Stimulated activated CD4-positive, alpha-beta T cell treated with anti-CD3 and anti-CD28 coated beads, Interleukin-4, amount 100 ng/mL, for 1 hour (primary cell): ENCODE measurements at regions not wholly inside any gene's neighbourhood (a gene's known extent, or its start where the extent isn't known, plus 50 kb on each side); places are given as distances from the start of the nearest gene placed in this dataset.
"Not testable (repeated sequence)": the region's sequence is repeated elsewhere in the genome, so short reads cannot be mapped to it uniquely, and the experiment has no call there.

Source experiments
- DNase-seq: peaks from one replicate; pipeline ENCODE4 v3.0.0-alpha.2; 2020

DNA sequence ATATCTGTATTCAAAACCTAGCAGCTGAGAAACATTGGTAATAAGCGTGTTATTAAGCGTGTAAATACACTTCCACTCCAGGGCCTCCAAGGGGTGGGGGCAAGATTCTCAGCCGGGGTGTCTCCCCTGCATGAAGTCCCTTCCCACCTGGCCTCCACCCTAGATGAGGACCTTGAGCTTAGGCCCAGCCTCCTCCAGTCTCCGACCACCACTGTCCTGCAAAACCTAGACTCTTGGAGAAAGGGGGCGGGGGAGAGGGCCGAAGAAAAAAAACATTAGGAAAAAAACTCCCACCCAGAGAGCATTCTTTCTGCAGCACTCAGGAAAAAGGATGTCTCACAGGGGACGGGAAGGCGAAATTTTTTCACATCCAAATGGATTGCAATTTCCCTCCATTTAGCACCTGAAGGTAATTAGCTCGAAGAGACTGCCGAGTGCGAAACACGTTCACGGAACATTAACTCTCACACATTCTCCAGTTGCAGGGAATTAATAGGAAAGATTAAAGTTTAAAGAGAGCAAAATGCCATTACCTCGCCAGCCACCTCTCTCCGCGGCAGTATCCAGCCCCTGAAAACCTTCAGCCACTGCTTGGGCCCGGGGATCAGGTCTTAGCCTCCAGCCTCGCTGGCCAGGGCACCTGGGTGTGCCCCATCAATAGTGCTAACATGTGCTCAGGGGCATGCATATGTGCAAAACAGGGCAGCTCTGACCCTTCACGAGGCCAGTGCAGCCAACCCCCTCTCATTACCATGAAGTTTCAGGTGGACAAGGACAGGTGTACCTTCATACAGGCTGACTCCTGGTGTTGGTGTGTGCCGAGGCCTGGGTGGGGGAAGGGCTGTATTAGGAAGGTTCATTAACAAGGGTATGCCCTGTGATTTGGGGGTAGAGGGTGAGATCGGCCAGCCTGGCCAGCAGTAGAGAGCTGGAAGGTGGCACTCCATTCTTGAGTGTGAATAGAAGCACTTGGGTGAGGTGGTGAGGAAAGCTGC is 77.2 kb downstream of the HIF1AN start:
- no peak for DNase-seq

GRCh38 chr10:100613846-100614245 is 78.1 kb downstream of the HIF1AN start:
- DNase-seq = no peak

- DNase-seq = no peak
These were observed 78.8 kb downstream of the HIF1AN start for GRCh38 chr10:100614429-100615095.

- DNase-seq = no peak
These were observed 79.5 kb downstream of the HIF1AN start for GRCh38 chr10:100615241-100615640.

- DNase-seq = no peak
These were observed 80.2 kb downstream of the HIF1AN start for GRCh38 chr10:100615908-100616307.

GRCh38 chr10:100618091-100618615 is 82.4 kb downstream of the HIF1AN start:
- DNase-seq = no peak

DNA sequence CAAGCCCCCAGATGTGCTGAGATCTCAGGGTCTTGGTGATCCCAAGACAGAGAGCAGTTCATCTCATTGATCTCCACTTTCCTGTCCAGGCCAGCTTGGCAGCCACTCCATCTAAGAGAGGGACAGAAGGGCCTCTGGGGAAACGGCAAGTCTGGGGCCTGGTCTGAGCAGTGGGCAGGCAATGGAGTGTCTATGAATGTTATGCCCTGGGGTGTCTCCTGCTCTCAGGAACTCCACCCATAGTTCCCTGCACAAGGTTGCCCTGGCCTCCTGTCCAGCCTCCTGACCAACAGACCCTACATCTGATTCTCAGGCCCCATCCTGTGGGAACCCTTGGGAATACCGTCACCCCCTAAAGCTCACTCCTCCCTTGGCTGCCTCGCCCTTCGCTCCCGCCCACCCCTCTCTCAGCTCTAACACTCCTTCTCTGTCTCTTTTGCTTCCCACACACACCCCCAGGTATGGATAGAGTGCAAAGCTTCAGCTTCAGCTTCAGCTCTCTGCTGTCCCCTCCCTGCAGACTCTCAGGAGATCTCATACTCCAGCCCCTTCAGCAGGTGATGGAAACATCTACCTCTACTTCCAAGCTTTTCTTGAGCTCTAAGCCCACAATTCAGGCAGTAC is 83.0 kb downstream of the HIF1AN start:
- no peak for DNase-seq

DNA sequence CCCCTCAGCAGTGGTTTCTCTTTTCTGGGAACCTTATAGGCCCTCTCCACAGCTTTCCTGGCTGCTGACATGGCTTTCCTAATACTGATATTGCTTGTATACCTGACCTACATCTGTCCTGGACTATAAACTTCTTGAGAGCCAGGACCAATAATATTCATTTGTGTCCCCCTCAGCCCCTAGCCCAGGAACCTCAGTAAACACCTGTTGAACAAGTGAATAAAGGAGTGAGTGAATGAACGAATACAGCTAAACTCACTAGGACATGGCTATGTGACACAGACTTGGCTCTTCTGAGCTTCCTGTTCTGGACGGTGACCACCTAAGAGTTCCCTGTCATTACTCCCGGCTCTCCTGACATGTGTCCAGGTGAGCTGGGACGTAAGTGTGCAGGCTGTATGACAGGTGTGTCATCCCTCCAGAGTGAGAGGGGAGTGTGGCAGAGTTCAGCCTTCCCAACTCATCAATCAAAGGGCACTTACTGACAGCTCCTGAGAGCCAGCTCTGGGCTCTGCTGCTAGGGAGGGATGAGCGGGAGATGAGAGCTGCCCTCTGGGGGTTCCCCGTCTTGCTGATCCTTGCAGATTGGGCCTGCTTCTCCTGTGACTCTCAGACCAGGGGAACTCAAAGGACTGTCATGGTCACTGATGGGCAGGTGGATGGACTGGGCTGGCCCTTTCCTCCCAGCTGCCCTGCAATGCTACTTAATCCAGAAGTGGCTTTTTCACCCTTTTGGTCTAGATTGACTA is 84.5 kb downstream of the HIF1AN start:
- DNase-seq = no peak

DNA sequence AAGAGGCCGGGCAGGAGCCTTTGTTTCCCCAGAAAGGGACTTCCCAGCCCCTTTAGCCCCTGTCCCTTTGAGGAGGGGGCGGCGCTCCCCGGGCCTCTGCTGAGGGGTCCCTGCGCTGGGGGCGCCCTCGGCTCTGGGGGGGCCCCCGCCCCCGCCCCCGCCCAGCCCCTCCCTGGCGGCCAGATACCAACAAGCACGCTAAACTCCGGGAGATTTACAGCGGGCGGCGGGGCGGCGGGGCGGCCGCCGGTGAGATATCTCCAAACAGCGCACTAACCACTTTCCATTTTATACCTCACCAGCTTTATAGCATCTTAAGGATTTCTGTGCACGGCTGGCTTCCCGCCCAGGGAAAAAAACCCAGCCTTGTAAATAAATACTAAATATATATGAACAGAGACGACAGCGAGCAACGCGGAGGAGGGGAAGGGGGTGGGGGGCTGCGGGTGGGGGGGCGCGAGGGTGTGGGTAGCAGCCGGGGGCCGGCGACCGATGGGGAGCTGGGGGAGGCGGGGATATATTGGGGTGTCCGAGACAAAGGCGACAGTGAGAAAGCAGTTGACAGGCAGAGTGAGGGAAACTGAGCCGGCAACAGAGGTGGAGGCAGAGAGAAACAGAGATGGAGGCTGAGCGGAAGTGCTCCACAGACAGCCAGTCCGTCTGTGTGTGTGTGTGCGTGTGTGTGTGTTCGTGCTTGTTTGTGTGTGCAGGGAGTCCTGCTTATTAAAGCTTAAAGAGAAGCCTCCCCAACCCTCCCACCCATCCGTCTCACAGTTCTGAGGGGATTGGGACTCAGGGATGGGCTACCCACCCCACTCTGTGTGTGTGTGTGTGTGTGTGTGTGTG is 85.8 kb downstream of the HIF1AN start:
- peak; percentile 22 for DNase-seq

DNA sequence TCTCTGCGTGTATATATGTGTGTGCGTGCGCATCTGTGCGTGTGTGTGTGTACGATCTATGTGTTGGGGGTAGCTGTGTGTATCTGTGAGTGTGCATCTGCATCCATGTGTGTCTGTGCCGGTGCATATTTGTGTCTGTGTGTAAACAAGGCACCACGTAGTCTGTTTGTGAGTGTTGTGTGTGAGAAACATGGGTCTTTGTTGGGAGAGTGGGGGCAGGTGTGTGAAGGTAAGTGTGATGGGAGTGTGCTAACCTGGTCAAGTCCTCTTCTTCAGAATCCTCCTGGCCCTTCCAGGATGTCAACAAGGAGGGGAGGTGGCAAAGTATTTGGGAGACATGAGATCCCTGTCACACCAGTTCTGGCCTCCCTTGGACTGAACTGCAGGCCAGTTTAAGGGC is 87.2 kb downstream of the HIF1AN start:
- DNase-seq = no peak

- no peak for DNase-seq
These were observed 87.9 kb downstream of the HIF1AN start for GRCh38 chr10:100623521-100624230.

GRCh38 chr10:100624298-100624697 is 88.6 kb downstream of the HIF1AN start:
- no peak for DNase-seq

DNA sequence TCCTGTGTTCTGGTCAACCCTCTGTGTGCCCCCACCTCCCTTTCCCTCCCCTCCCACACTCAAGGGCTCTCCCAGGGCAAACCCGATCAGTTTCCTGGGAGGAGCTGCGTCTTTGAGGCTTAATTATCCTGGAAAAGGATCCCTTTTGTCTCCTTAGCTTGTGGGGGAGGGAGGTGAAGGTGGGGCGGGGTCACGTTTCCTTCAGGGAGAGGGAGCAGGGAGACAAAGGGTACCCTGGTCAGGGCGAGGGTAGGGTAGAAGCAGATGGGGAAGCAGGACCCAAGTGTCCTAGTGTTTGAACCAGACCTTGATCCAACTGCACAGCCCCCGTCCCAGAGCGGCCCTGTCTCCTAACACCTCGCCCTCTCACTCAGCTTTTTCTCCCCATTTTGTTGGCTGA is 90.1 kb downstream of the HIF1AN start:
- DNase-seq = no peak

DNA sequence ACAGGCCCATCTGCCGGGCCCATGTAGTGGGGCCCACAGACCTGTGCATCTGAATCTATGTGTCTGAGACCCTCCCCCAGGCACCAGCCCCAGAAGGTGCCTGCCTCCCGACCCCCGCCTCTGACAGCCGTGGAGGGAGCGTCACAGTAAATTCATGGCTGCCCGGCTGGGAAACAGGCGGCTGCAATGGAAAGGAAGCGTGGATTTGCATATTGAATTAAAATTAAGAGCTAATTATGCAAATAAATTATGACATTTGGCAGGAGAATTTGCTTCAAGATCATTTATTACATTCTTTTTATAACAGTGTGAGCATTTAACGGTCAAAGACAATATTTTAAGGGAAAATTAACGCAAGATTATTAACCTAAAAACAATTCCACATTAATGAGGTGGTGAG is 92.3 kb downstream of the HIF1AN start:
- no peak for DNase-seq

DNA sequence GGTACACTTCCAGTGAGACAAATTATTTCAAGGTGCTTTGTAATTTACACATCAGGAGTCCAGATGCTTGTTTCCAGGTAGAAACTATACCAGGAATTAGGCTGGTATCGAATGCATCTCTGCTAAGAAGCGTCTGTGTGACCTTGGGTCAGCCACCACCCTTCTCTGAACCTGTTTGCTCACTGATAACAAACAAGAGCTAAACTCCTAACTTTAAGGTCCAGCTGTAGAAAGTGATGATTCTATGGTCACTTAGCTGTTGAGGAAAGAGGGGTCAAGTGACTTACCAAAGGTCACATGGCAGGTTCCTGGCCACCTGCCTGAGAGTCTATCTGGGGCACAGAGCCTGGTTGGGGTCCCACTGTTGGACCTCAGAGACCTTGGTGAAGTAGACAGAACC is 95.4 kb downstream of the HIF1AN start:
- DNase-seq = no peak

DNA sequence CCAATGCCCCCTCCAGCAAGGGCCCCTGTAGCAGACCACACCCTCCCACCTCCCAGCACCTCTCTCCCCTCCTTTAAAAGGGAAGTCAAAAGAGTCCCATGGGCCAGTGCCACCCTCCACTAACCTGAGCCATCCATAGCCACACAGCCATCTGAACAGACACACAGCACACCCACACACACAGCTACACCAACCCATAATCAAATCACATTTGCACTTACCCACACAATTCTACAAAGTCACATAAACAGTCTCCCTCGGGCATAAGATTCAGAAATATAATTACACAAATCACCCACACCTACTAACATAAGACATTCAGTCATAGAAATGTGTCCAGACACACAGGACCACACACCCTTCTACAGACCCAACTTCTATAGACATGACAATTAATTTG is 96.3 kb downstream of the HIF1AN start:
- DNase-seq = no peak

- DNase-seq = no peak
These were observed 98.3 kb downstream of the HIF1AN start for GRCh38 chr10:100634034-100634433.

DNA sequence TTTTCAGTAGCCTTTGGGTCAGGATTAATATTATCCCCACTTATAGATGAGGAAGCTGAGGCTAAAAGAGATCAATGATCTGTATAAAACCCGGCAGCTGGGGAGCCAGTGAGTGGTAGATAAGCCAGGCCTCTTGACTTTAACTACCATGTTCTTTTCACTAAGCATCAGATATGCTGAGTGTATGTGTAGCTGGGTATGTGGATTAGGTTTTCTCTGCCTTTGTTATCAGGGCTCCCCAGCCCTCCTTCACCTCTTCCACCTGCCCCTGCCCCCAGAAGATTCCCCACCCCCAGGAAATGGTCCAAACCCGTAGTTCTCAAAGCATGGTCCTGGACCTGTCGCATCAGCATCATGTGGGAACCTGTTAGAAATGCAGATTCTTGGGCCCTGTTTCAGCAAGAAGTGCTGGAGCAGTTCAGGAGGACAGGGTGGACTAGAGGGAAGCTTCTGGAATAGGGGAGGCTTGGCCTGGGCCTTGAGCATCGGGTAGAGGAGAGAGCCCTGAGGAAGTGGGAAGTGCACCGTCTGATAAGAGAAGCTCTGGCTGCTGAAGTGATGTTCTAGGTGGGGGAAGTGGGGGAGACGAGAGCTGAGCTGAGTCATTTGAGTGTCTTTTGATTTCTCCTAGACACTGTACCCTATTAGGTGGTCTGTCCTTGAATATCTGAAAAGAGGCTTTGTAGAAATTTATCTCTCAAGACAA is 101.3 kb downstream of the HIF1AN start:
- no peak for DNase-seq

GRCh38 chr10:100637785-100638184 is 102.0 kb downstream of the HIF1AN start:
- no peak for DNase-seq

DNA sequence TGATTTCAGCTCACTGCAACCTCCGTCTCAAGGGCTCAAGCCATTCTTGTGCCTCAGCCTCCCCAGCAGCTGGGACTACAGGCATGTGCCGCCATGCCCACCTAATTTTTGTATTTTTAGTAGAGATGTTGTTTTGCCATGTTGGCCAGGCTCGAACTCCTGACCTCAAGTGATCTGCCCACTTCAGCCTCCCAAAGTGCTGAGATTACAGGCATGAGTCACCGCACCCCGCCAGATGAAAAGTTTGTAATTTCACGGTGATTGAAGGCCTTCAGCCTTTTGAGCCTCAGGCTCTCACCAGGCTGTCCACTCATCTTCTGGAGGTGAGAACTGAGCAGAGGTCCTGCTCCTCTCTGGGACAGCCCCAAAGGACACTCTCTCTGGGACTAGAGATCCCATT is 103.2 kb downstream of the HIF1AN start:
- not testable (repeated sequence) for DNase-seq
